PC-3 (cell line): ENCODE measurements at regions not wholly inside any gene's neighbourhood (a gene's known extent, or its start where the extent isn't known, plus 50 kb on each side); places are given as distances from the start of the nearest gene placed in this dataset.

Experiments used
- ATAC-seq: fragments of 200-7000 bp; cut with Tn5 transposase; 2 replicates; pipeline ENCODE4 v1.9.1; 2020; ENCODE audit warnings: mild to moderate bottlenecking, moderate library complexity
- BruUV-seq: library from RNA; stranded (reverse); fragments of 400-500 nt; replicated peaks from 2 replicates; lab custom pipeline; 2021; lab: Mats Ljungman, UMichigan
- CTCF ChIA-PET: fragments of 300-600 bp; sonication (Branson Sonifier 250); formaldehyde crosslinking; loops from one replicate; lab custom pipeline; 2022; ENCODE audit warnings: antibody characterized with exemption; lab: Charles Lee
- POLR2A ChIA-PET: fragments of 300-600 bp; sonication (Branson Sonifier 250); formaldehyde crosslinking; loops from one replicate; lab custom pipeline; 2022; ENCODE audit warnings: antibody characterized with exemption; ENCODE audit not compliant: unreplicated experiment; lab: Charles Lee
- DNase-seq: peaks from one replicate; pipeline ENCODE4 v3.0.0-alpha.2; 2015
- H2AFZ ChIP-seq: fragments of 300-600 bp; sonication (generic); 2 replicates; pipeline ENCODE4 v1.6.0; 2016; ENCODE audit warnings: antibody characterized with exemption, low read length
- H3F3A ChIP-seq: fragments of 300-600 bp; sonication (generic); one replicate; pipeline ENCODE4 v1.6.0; 2017; ENCODE audit warnings: antibody characterized with exemption, low read length, control low read depth, mild to moderate bottlenecking; ENCODE audit not compliant: unreplicated experiment
- H3K27ac ChIP-seq: fragments of 300-600 bp; sonication (generic); 2 replicates; pipeline ENCODE4 v1.5.1; 2016; ENCODE audit warnings: mild to moderate bottlenecking, low read length
- H3K27me3 ChIP-seq: fragments of 300-600 bp; sonication (generic); 2 replicates; pipeline ENCODE4 v1.6.1; 2016; ENCODE audit warnings: low read length, mixed read lengths
- H3K36me3 ChIP-seq: fragments of 300-600 bp; sonication (generic); 2 replicates; pipeline ENCODE4 v1.6.1; 2016; ENCODE audit warnings: low read depth, mixed run types, low read length, mixed read lengths
- H3K4me1 ChIP-seq: fragments of 300-600 bp; sonication (generic); 2 replicates; pipeline ENCODE4 v1.5.1; 2016; ENCODE audit warnings: low read length; ENCODE audit not compliant: insufficient read depth
- H3K4me2 ChIP-seq: fragments of 300-600 bp; sonication (generic); 2 replicates; pipeline ENCODE4 v1.6.0; 2016; ENCODE audit warnings: low read length
- H3K4me3 ChIP-seq: fragments of 300-600 bp; sonication (generic); 2 replicates; pipeline ENCODE4 v1.5.1; 2016; ENCODE audit warnings: mild to moderate bottlenecking, low read length, mixed read lengths
- H3K79me2 ChIP-seq: fragments of 300-600 bp; sonication (generic); 2 replicates; pipeline ENCODE4 v1.6.1; 2017; ENCODE audit warnings: low read length, mixed read lengths
- H3K9ac ChIP-seq: fragments of 300-600 bp; sonication (generic); 2 replicates; pipeline ENCODE4 v1.6.0; 2016; ENCODE audit warnings: mild to moderate bottlenecking, low read length
- H3K9me2 ChIP-seq: fragments of 300-600 bp; sonication (generic); replicated peaks from 2 replicates; pipeline ENCODE4 v1.6.1; 2016; ENCODE audit warnings: mixed run types, low read length, mixed read lengths
- H3K9me3 ChIP-seq: fragments of 300-600 bp; sonication (generic); 2 replicates; pipeline ENCODE4 v1.6.1; 2016; ENCODE audit warnings: low read length, mixed read lengths
- H4K20me1 ChIP-seq: fragments of 300-600 bp; sonication (generic); 2 replicates; pipeline ENCODE4 v1.6.1; 2016; ENCODE audit warnings: low read length, mixed read lengths
- CTCF ChIP-seq: fragments of 300-600 bp; sonication (generic); conservative IDR thresholded peaks from 2 replicates; pipeline ENCODE4 v1.5.1; 2017; ENCODE audit warnings: antibody characterized with exemption, low read depth, mild to moderate bottlenecking, low read length
- EZH2 ChIP-seq: fragments of 300-600 bp; sonication (generic); IDR thresholded peaks from one replicate; pipeline ENCODE4 v1.6.1; 2017; ENCODE audit warnings: antibody characterized with exemption, mild to moderate bottlenecking, low read length; ENCODE audit not compliant: unreplicated experiment
- EZH2phosphoT487 ChIP-seq: fragments of 300-600 bp; sonication (generic); IDR thresholded peaks from 2 replicates; pipeline ENCODE4 v1.6.1; 2018; ENCODE audit warnings: mild to moderate bottlenecking, antibody characterized with exemption, low read length, borderline replicate concordance
- intact Hi-C: fragments of 100-400 bp; cut with micrococcal nuclease; formaldehyde crosslinking; loops from 2 replicates; pipeline ENCODE4 v1.9.0; 2023

- H2AFZ ChIP-seq, result no peak overlapping the region
- H3K9me3 ChIP-seq, result no peaks in the 10 kb centered on the region
- no TSS peak for BruUV-seq
- DNase-seq (no peak), ATAC-seq (no peak)
- no peaks in the 10 kb centered on the region for H3F3A ChIP-seq
- CTCF ChIA-PET, result no interaction called here
- no peaks in the 10 kb centered on the region for H3K27me3 ChIP-seq
- no peak overlapping the region for H3K4me2 ChIP-seq
- H3K9ac ChIP-seq, result no peak overlapping the region
- H4K20me1 ChIP-seq, result no peaks in the 10 kb centered on the region
- TF ChIP-seq EZH2phosphoT487 (no peak), EZH2 (no peak), CTCF (no peak)
- no peaks in the 10 kb centered on the region for H3K79me2 ChIP-seq
- H3K36me3 ChIP-seq, result no peaks in the 10 kb centered on the region
- H3K27ac ChIP-seq, result no peak overlapping the region
- POLR2A ChIA-PET, result no interaction called here
- H3K9me2 ChIP-seq, result no peaks in the 10 kb centered on the region
- intact Hi-C loops, result no loop called here
- H3K4me1 ChIP-seq, result no peaks in the 10 kb centered on the region
- H3K4me3 ChIP-seq, result no peak overlapping the region
Measured at GRCh38 chr2:181763423-181763822, 83.1 kb upstream of the NEUROD1 start.

GRCh38 chr2:181764095-181764963 is 84.0 kb upstream of the NEUROD1 start:
- Histone ChIP-seq H3K9me2 (no peaks in the 10 kb centered on the region), H3K9ac (no peak overlapping the region), H3K36me3 (no peaks in the 10 kb centered on the region), H3K9me3 (no peaks in the 10 kb centered on the region), H4K20me1 (no peaks in the 10 kb centered on the region), H3K79me2 (no peaks in the 10 kb centered on the region), H2AFZ (no peak overlapping the region), H3K4me2 (no peak overlapping the region), H3K4me1 (no peaks in the 10 kb centered on the region), H3K27ac (no peak overlapping the region), H3F3A (no peaks in the 10 kb centered on the region), H3K27me3 (no peaks in the 10 kb centered on the region), H3K4me3 (no peak overlapping the region)
- intact Hi-C loops, result no loop called here
- CTCF ChIA-PET, result no interaction called here
- POLR2A ChIA-PET, result no interaction called here
- no TSS peak for BruUV-seq
- TF ChIP-seq EZH2, result no peak
- TF ChIP-seq EZH2phosphoT487, result no peak
- TF ChIP-seq CTCF, result no peak
- no peak for DNase-seq
- no peak for ATAC-seq

- Histone ChIP-seq H3K4me3 (no peak overlapping the region), H3K9me3 (no peaks in the 10 kb centered on the region), H2AFZ (no peak overlapping the region), H4K20me1 (no peaks in the 10 kb centered on the region), H3F3A (no peaks in the 10 kb centered on the region), H3K27me3 (no peaks in the 10 kb centered on the region), H3K36me3 (no peaks in the 10 kb centered on the region), H3K4me1 (peaks cover 13% of the 10 kb centered on the region), H3K9me2 (no peaks in the 10 kb centered on the region), H3K27ac (no peak overlapping the region), H3K79me2 (no peaks in the 10 kb centered on the region), H3K4me2 (no peak overlapping the region), H3K9ac (no peak overlapping the region)
- CTCF ChIA-PET, result interaction anchor here (0.5 kb wide), 1 partner anchor 46 kb away, joined by 4 read pairs; no protein-coding TSS in a partner anchor
- TF ChIP-seq EZH2 (no peak), CTCF (no peak), EZH2phosphoT487 (no peak)
- peak; percentile 60 for ATAC-seq
- POLR2A ChIA-PET, result no interaction called here
- peak; percentile 46 for DNase-seq
- no TSS peak for BruUV-seq
- intact Hi-C loops, result no loop called here
Measured at GRCh38 chr2:181766129-181766528, 85.8 kb upstream of the NEUROD1 start.
